HG03175 (cell line): ENCODE measurements at regions not wholly inside any gene's neighbourhood (a gene's known extent, or its start where the extent isn't known, plus 50 kb on each side); places are given as distances from the start of the nearest gene placed in this dataset.

Source experiments
- ATAC-seq: cut with Tn5 transposase; IDR thresholded peaks from one replicate; pipeline ENCODE4 v1.9.1; 2021; ENCODE audit warnings: mild to moderate bottlenecking, moderate library complexity; ENCODE audit not compliant: unreplicated experiment

DNA sequence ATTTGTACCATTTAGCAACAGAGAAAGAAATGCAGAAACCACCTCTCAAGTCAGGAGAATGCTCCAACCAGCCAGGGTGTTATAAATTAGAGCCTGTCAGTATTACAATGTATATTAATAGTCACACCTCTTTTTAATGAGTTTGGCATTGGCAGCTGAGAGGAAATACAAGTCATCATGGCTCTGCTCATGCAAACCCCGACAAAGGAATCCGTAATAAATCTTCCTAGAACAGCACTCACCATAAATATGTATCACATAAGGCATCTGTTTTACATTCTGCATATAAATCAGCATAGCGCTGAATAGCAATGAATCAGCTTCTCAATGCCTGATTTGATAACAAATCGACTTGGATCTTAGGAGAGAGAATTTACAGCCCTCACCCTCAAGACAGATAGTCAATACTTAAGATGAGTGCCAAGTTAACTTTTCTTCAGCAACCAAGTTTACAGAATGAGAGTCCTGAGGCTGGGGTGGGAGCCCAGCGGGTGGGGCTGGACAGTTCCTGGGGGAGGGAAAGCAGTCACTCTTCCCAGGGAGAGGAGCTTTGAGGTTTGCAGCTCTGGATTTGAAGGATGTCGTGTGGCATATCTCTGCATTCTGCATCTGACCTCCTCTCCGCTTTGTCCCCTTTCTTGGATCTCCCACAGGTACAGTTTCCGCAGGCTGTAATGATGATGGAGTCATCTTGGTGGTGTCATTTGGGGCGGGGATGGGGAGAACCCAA is 1034.4 kb upstream of the NR2F2 start:
- no peak for ATAC-seq

DNA sequence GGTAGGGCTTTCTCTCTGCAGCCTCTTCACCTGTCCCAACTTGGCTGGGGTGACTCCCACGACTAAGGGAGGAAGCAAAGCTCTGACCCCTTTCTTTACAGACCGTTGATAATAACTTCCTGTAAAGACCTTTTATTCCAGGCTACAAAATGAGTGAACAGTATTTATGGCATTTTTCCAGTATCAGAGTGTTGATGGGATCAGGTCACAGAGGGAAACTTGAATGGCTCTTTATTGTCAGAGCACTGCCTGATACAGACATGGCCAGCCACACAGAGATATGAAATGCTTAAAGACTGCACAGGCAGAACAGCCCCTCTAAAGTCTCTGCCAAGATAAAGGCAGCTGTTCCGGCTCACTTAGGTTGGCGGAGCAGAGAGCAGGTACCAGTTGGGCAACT is 1033.9 kb upstream of the NR2F2 start:
- ATAC-seq, result no peak

GRCh38 chr15:95298729-95299128 is 1031.8 kb upstream of the NR2F2 start:
- no peak for ATAC-seq

- ATAC-seq, result no peak
These were observed 1029.5 kb upstream of the NR2F2 start for GRCh38 chr15:95300958-95301357.

GRCh38 chr15:95302206-95302605 is 1028.3 kb upstream of the NR2F2 start:
- ATAC-seq, result no peak

- ATAC-seq, result no peak
These were observed 1027.7 kb upstream of the NR2F2 start for GRCh38 chr15:95302809-95303208.

DNA sequence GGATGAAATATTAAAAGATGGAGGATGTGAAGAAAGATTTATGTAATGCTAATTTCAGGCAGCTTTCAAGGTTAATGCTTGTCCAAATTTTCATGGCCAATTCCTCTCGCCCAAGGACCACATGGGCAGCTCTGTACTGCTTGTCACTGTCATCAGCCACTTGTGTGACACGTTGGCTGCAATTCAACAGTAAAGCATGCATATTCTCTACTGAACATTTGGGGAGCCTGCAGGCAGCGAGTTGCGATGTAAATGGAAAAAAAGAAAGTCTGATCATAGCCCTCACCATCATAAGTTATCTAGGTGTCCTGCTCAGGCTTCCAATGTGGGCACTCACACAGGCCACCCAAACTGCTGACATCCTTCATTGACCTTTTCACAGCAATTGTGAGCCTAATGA is 1026.8 kb upstream of the NR2F2 start:
- no peak for ATAC-seq

DNA sequence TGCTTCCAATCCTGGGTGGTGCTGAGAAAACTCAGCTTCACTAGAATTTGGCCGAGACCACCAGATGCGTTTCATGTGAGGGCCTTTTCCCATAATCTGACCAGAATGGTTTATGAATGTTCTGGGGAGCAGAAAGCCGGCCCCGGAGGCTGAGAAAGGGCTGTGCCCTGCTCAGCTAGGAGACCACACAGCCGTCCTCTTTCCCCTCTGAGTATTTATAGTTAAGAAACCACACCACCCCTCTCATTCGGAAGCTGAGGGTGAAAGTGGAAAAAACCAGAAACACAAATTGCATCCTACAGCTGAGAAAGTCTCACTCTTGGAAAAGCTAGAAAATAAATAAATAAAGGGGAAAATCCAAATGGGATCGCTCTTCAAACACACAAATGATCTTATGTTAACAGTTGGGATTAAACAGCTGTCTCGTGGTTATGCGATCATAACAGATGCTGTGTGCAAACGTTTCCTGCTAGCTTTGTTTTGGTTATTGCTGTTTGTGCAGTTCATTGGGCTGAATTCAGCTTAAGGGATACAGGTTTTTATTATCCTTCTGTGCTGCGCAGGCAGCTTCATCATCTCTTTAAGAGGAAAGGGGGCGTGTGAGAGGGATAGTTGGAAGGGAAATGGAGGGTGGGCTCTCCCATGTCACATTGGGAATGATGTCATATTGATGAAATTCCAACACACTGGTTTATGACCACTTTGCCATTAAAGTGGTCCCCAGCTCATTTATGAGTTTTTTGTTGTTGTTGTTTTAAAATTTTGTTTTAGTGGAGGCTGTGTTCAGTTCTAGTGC is 1026.2 kb upstream of the NR2F2 start:
- ATAC-seq, result no peak

GRCh38 chr15:95304947-95305400 is 1025.5 kb upstream of the NR2F2 start:
- no peak for ATAC-seq

DNA sequence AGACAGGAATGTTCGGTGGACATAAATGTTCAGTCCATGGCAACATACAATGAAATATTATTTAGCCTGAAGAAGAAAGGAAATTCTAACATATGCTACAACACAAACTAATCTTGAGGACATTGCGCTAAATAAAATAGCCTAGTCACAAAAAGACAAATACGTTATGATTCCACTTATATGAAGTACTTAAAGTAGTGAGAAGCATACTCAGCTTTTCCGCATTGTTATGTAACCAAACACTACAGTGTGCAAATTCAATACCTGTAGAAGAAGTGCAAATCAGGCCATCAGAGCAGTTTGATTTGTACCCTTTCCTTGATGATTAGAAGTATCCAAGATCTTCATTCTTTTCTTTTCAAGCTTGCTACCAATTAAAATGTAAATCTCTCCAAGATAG is 1023.4 kb upstream of the NR2F2 start:
- no peak for ATAC-seq

DNA sequence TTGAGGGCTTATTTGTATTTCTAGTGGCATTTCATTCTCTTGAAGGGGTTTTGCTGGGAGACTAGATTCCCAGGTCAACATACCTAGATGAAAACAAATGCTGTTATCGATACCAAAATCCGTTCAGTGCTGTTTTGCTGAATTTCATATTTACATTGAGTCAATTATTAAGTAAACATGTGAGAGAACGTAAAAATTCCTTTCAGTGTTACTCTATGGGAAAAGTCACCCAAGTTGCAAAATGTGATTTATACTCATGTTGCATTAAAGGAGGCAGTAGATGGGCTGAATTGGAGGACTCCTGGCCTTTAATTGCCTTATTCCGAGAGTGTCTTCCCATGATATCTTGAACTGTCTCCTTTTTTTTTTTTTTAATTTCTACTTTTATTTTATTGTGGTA is 1011.3 kb upstream of the NR2F2 start:
- no peak for ATAC-seq

DNA sequence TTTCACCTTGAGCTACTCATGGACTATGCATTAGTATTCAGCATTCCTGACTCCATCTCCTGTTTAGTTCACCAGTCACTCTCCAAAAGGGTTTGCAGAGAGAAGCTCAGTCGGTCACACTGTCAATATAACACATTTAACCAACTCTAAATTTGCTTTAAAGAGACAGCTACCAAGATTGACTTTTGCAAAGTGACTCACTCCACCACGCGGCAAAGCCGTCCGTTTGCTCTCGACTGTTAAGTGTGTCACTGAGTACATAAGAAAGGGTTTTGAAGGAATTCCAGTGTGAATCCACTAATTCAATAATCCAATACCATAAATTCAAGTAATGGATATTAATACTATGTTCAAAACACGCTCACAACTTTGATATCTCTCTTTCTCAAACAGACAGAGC is 1006.7 kb upstream of the NR2F2 start:
- ATAC-seq, result no peak

DNA sequence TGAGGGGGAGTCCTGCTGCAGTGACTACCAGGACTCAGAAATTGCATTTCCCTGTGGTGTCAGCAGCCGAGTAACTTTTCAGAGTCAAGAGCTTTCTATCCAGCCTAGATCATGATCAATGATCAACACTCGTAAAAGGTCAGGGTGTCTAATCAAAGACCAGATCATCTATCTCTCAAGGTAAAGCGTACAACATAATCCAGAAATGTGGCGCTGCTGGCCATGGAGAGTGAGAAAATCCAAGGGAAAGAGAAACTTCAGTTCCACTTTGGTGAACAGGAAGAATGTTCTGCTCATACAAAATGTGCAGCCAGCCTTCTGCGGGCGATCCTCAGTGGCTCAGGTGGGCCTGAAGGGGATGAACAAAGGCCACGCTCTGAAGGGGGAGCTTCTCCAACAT is 1005.8 kb upstream of the NR2F2 start:
- ATAC-seq, result no peak

GRCh38 chr15:95325763-95326404 is 1004.6 kb upstream of the NR2F2 start:
- no peak for ATAC-seq

- ATAC-seq, result no peak
These were observed 1003.9 kb upstream of the NR2F2 start for GRCh38 chr15:95326431-95327182.

DNA sequence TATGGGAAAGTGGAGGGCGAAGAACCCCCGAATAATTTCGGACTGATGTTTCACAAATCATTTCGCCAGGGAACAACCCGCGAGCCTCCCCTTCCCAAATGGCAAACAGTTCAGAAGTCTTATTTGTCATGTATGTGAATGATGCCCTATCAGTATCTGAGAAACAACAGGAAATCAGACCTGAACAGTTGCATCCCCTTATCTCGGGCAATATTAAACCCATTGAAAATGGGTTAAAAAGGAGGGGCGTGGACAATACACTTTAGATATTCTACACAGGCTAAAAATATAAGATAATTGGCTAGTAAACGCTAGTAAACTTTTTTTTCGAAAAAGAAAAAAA is 1003.3 kb upstream of the NR2F2 start:
- ATAC-seq, result no peak

- ATAC-seq, result no peak
These were observed 1002.8 kb upstream of the NR2F2 start for GRCh38 chr15:95327661-95328060.

- no peak for ATAC-seq
These were observed 1001.9 kb upstream of the NR2F2 start for GRCh38 chr15:95328559-95328958.

DNA sequence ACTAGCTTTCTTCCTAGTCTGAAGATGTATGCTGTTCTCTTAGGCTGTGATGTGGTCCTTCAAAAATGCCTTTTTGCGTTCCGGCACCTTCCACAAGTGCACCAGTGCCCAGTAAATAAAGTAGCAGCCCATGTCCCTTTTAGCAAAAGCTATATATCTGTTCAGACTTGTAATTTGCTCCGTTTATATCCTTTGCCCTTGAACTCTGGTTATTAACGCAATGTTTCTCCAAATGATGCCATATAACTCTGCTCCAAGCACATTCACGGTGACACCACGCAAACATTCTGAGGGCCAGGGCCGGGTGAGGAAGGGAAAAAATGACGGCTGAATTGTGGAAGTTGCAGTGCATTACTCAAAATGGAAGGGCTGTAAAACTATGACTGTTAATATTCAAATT is 1001.1 kb upstream of the NR2F2 start:
- no peak for ATAC-seq

- ATAC-seq, result no peak
These were observed 988.8 kb upstream of the NR2F2 start for GRCh38 chr15:95341686-95342085.

DNA sequence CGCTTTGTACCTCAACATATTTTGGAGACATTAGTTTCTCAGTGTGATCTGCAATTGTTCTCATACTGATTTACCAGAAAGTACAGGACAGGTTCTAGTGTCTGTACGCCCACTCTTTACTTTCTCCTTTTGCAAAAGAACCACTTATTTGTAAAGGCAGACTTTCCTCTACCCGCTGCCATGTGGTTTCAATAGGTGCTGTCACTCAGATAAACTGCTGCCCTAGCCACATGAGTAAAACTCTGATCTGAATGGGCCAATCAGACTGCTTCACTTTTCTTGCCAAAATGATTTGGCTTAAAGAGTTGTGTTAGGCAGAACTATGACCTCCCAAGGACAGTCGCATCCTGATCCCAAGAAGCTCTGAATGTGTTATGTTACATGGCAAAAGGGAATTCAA is 984.6 kb upstream of the NR2F2 start:
- no peak for ATAC-seq
